HEK293 (cell line): ENCODE measurements at regions not wholly inside any gene's neighbourhood (a gene's known extent, or its start where the extent isn't known, plus 50 kb on each side); places are given as distances from the start of the nearest gene placed in this dataset.
A peak's percentile ranks its signal among the peaks of the same experiment; 100 is the strongest.

ENCODE experiments used
- CTCF ChIA-PET: fragments of 350-600 bp; formaldehyde crosslinking; extraction: SDS; loops from one replicate; lab custom pipeline; 2021; ENCODE audit warnings: antibody characterized with exemption; lab: Yijun Ruan, JAX
- POLR2A ChIA-PET: fragments of 300-600 bp; formaldehyde crosslinking; extraction: SDS; loops from one replicate; lab custom pipeline; 2020; ENCODE audit warnings: antibody characterized with exemption, inconsistent platforms; lab: Yijun Ruan, JAX
- H3K27ac ChIP-seq: fragments of 200-500 bp; sonication (Bioruptor generic); 2 replicates; pipeline ENCODE4 v1.5.1; 2014; ENCODE audit warnings: low read depth, low read length, control low read depth, inconsistent platforms; ENCODE audit errors: extremely low read depth
- H3K36me3 ChIP-seq, 2 experiments: fragments of 200-500 bp in 1 of 2; sonication (Bioruptor generic) in 1 of 2; 1 replicate in 1 of 2; 2 replicates in 1 of 2; pipeline ENCODE4 v1.5.1; 2014 to 2017; ENCODE audit warnings: inconsistent platforms in 2 of 2, low read length in 2 of 2; ENCODE audit not compliant: control insufficient read depth in 2 of 2, insufficient read depth in 1 of 2
- H3K4me1 ChIP-seq: fragments of 200-500 bp; sonication (Bioruptor generic); 2 replicates; pipeline ENCODE4 v1.5.1; 2014; ENCODE audit warnings: mild to moderate bottlenecking, low read length, inconsistent platforms; ENCODE audit not compliant: control insufficient read depth, insufficient read depth
- H3K4me3 ChIP-seq: 2 replicates; pipeline ENCODE4 v1.5.1; 2011; ENCODE audit warnings: low read depth, mild to moderate bottlenecking, control low read depth, low read length, moderate library complexity
- H3K9me3 ChIP-seq: fragments of 200-500 bp; sonication (Bioruptor generic); 2 replicates; pipeline ENCODE4 v1.5.1; 2014; ENCODE audit warnings: low read depth, low read length, inconsistent platforms; ENCODE audit not compliant: control insufficient read depth, insufficient read depth
- BCL11A ChIP-seq: fragments of 450-650 bp; formaldehyde crosslinking; IDR thresholded peaks from 2 replicates; pipeline ENCODE4 v1.5.1; 2016; ENCODE audit warnings: low read depth, missing biosample characterization, missing genetic modification characterization
- BCL11B ChIP-seq: fragments of 450-650 bp; formaldehyde crosslinking; IDR thresholded peaks from 2 replicates; pipeline ENCODE4 v1.5.1; 2016; ENCODE audit warnings: low read depth, missing biosample characterization, missing genetic modification characterization
- GFI1B ChIP-seq: fragments of 450-650 bp; formaldehyde crosslinking; IDR thresholded peaks from 2 replicates; pipeline ENCODE4 v1.5.1; 2016; ENCODE audit warnings: missing biosample characterization, missing genetic modification characterization
- GLIS1 ChIP-seq: fragments of 450-650 bp; formaldehyde crosslinking; IDR thresholded peaks from 2 replicates; pipeline ENCODE4 v1.5.1; 2016; ENCODE audit warnings: missing biosample characterization, missing genetic modification characterization
- HOXD13 ChIP-seq: sonication (generic); formaldehyde crosslinking; IDR thresholded peaks from 2 replicates; pipeline ENCODE4 v1.8.0; 2022; ENCODE audit warnings: missing genetic modification reagents, borderline replicate concordance
- KLF10 ChIP-seq: fragments of 450-650 bp; IDR thresholded peaks from 2 replicates; pipeline ENCODE4 v1.5.1; 2018; ENCODE audit warnings: missing biosample characterization, mild to moderate bottlenecking, missing genetic modification characterization
- MZF1 ChIP-seq: fragments of 450-650 bp; formaldehyde crosslinking; IDR thresholded peaks from 2 replicates; pipeline ENCODE4 v1.5.1; 2017; ENCODE audit warnings: missing biosample characterization, missing genetic modification characterization, borderline replicate concordance
- PRDM1 ChIP-seq: fragments of 450-650 bp; formaldehyde crosslinking; IDR thresholded peaks from 2 replicates; pipeline ENCODE4; 2016; ENCODE audit warnings: missing biosample characterization, missing genetic modification characterization
- SP3 ChIP-seq: fragments of 450-650 bp; formaldehyde crosslinking; IDR thresholded peaks from 2 replicates; pipeline ENCODE4 v1.5.1; 2016; ENCODE audit warnings: missing biosample characterization, missing genetic modification characterization
- SP7 ChIP-seq: fragments of 450-650 bp; formaldehyde crosslinking; IDR thresholded peaks from 2 replicates; pipeline ENCODE4 v1.5.1; 2016; ENCODE audit warnings: missing biosample characterization, missing genetic modification characterization
- ZBTB44 ChIP-seq: fragments of 450-650 bp; IDR thresholded peaks from 2 replicates; pipeline ENCODE4 v1.5.1; 2018; ENCODE audit warnings: missing biosample characterization, mild to moderate bottlenecking, missing genetic modification characterization
- ZBTB8A ChIP-seq: fragments of 450-650 bp; formaldehyde crosslinking; IDR thresholded peaks from 2 replicates; pipeline ENCODE4 v1.5.1; 2016; ENCODE audit warnings: missing biosample characterization, missing genetic modification characterization
- ZFHX2 ChIP-seq: fragments of 450-650 bp; formaldehyde crosslinking; conservative IDR thresholded peaks from 2 replicates; pipeline ENCODE4 v1.5.1; 2016; ENCODE audit warnings: missing biosample characterization, missing genetic modification characterization
- ZIC2 ChIP-seq: fragments of 450-650 bp; formaldehyde crosslinking; IDR thresholded peaks from 2 replicates; pipeline ENCODE4 v1.5.1; 2016; ENCODE audit warnings: missing biosample characterization, missing genetic modification characterization
- ZNF112 ChIP-seq: fragments of 450-650 bp; formaldehyde crosslinking; IDR thresholded peaks from 2 replicates; pipeline ENCODE4 v1.5.0; 2017; ENCODE audit warnings: missing biosample characterization, missing genetic modification characterization
- ZNF138 ChIP-seq: fragments of 450-650 bp; formaldehyde crosslinking; IDR thresholded peaks from 2 replicates; pipeline ENCODE4 v1.5.1; 2016; ENCODE audit warnings: missing biosample characterization, missing genetic modification characterization, borderline replicate concordance
- ZNF155 ChIP-seq: fragments of 450-650 bp; formaldehyde crosslinking; IDR thresholded peaks from 2 replicates; pipeline ENCODE4 v1.5.1; 2016; ENCODE audit warnings: missing biosample characterization, missing genetic modification characterization
- ZNF175 ChIP-seq: fragments of 450-650 bp; formaldehyde crosslinking; IDR thresholded peaks from 2 replicates; pipeline ENCODE4 v1.5.1; 2016; ENCODE audit warnings: missing biosample characterization, missing genetic modification characterization
- ZNF214 ChIP-seq: fragments of 450-650 bp; formaldehyde crosslinking; IDR thresholded peaks from 2 replicates; pipeline ENCODE4 v1.5.1; 2017; ENCODE audit warnings: missing biosample characterization, mild to moderate bottlenecking, missing genetic modification characterization, borderline replicate concordance
- ZNF24 ChIP-seq: fragments of 450-650 bp; formaldehyde crosslinking; IDR thresholded peaks from 2 replicates; pipeline ENCODE4 v1.5.1; 2016; ENCODE audit warnings: missing biosample characterization, missing genetic modification characterization
- ZNF292 ChIP-seq: fragments of 450-650 bp; formaldehyde crosslinking; IDR thresholded peaks from 2 replicates; pipeline ENCODE4 v1.5.1; 2016; ENCODE audit warnings: low read depth, missing biosample characterization, missing genetic modification characterization, borderline replicate concordance
- ZNF311 ChIP-seq: fragments of 450-650 bp; formaldehyde crosslinking; IDR thresholded peaks from 2 replicates; pipeline ENCODE4 v1.5.1; 2017; ENCODE audit warnings: missing biosample characterization, missing genetic modification characterization, borderline replicate concordance
- ZNF548 ChIP-seq: fragments of 450-650 bp; formaldehyde crosslinking; IDR thresholded peaks from 2 replicates; pipeline ENCODE4 v1.5.1; 2016; ENCODE audit warnings: missing biosample characterization, missing genetic modification characterization
- ZNF623 ChIP-seq: fragments of 450-650 bp; formaldehyde crosslinking; IDR thresholded peaks from 2 replicates; pipeline ENCODE4 v1.5.1; 2016; ENCODE audit warnings: missing biosample characterization, missing genetic modification characterization
- ZNF658 ChIP-seq: fragments of 450-650 bp; formaldehyde crosslinking; IDR thresholded peaks from 2 replicates; pipeline ENCODE4; 2016; ENCODE audit warnings: missing biosample characterization, missing genetic modification characterization
- TF ChIP-seq, protein P1 (sequence below): fragments of 450-650 bp; formaldehyde crosslinking; IDR thresholded peaks from 2 replicates; pipeline ENCODE4 v1.5.1; 2017; ENCODE audit warnings: missing biosample characterization, missing genetic modification characterization
- TF ChIP-seq, protein P2 (sequence below): fragments of 450-650 bp; IDR thresholded peaks from 2 replicates; pipeline ENCODE4 v1.5.1; 2018; ENCODE audit warnings: missing biosample characterization, missing genetic modification characterization
- TF ChIP-seq, protein P3 (sequence below): fragments of 450-650 bp; formaldehyde crosslinking; IDR thresholded peaks from 2 replicates; pipeline ENCODE4 v1.5.1; 2017; ENCODE audit warnings: missing biosample characterization, missing genetic modification characterization
- TF ChIP-seq, protein P4 (sequence below): fragments of 450-650 bp; formaldehyde crosslinking; IDR thresholded peaks from 2 replicates; pipeline ENCODE4 v1.5.1; 2016; ENCODE audit warnings: missing biosample characterization, missing genetic modification characterization

GRCh38 chr10:33790521-33791271 lies 456.2 kb upstream of the NRP1 start:
- Histone ChIP-seq H3K27ac (no peak overlapping the region), H3K36me3 (no peaks in the 10 kb centered on the region), H3K9me3 (no peaks in the 10 kb centered on the region), H3K4me3 (no peak overlapping the region), H3K4me1 (no peaks in the 10 kb centered on the region)
- POLR2A ChIA-PET, result no interaction called here
- TF ChIP-seq PRDM1 (tag by site-specific recombination) (no peak), ZNF214 (tag by site-specific recombination) (no peak), MZF1 (tag by site-specific recombination) (no peak), ZBTB8A (tag by site-specific recombination) (no peak), SP7 (no peak), ZNF112 (tag by site-specific recombination) (no peak), ZNF24 (tag by site-specific recombination) (no peak), ZFHX2 (no peak), GLIS1 (tag by site-specific recombination) (peak; percentile 60), ZIC2 (tag by site-specific recombination) (peak; percentile 77), BCL11A (no peak)
- TF ChIP-seq, protein P1, sequence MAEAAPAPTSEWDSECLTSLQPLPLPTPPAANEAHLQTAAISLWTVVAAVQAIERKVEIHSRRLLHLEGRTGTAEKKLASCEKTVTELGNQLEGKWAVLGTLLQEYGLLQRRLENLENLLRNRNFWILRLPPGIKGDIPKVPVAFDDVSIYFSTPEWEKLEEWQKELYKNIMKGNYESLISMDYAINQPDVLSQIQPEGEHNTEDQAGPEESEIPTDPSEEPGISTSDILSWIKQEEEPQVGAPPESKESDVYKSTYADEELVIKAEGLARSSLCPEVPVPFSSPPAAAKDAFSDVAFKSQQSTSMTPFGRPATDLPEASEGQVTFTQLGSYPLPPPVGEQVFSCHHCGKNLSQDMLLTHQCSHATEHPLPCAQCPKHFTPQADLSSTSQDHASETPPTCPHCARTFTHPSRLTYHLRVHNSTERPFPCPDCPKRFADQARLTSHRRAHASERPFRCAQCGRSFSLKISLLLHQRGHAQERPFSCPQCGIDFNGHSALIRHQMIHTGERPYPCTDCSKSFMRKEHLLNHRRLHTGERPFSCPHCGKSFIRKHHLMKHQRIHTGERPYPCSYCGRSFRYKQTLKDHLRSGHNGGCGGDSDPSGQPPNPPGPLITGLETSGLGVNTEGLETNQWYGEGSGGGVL (tag by site-specific recombination), result no peak
- TF ChIP-seq, protein P2, sequence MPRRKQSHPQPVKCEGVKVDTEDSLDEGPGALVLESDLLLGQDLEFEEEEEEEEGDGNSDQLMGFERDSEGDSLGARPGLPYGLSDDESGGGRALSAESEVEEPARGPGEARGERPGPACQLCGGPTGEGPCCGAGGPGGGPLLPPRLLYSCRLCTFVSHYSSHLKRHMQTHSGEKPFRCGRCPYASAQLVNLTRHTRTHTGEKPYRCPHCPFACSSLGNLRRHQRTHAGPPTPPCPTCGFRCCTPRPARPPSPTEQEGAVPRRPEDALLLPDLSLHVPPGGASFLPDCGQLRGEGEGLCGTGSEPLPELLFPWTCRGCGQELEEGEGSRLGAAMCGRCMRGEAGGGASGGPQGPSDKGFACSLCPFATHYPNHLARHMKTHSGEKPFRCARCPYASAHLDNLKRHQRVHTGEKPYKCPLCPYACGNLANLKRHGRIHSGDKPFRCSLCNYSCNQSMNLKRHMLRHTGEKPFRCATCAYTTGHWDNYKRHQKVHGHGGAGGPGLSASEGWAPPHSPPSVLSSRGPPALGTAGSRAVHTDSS (tag by site-specific recombination), result no peak
- CTCF ChIA-PET, result interaction anchor here (0.6 kb wide), 2 partner anchors 25 to 501 kb away, joined by 5 to 6 read pairs; no protein-coding TSS in a partner anchor

DNA sequence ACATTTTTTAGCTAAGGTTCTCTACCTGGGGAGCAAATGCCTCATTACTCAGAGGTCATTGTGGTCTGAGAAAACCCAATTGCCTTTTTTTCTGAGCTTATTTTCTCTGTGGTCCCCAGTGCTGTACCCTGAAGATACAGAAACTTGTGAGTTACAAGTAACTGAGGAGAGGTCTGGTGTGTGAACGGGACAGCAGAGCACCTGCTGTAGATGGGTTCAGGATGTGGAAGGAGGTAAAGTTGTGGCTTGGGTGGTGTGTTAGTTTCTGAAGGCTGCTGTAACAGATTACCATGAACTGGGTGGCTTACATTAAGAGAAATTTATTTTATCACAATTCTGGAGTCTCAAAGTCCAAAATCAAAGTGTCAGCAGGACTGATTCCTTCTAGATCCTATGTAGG lies 449.1 kb upstream of the NRP1 start:
- POLR2A ChIA-PET, result no interaction called here
- CTCF ChIA-PET, result no interaction called here
- Histone ChIP-seq H3K36me3 (no peaks in the 10 kb centered on the region), H3K27ac (no peak overlapping the region), H3K4me1 (no peaks in the 10 kb centered on the region), H3K9me3 (no peaks in the 10 kb centered on the region), H3K4me3 (no peak overlapping the region)
- TF ChIP-seq ZNF548 (tag by site-specific recombination) (no peak), KLF10 (tag by site-specific recombination) (no peak), HOXD13 (no peak), ZNF311 (no peak), ZNF292 (no peak), ZNF138 (tag by site-specific recombination) (no peak), GFI1B (tag by site-specific recombination) (no peak), BCL11B (tag by site-specific recombination) (no peak), ZNF175 (tag by site-specific recombination) (no peak), ZNF623 (tag by site-specific recombination) (no peak), ZNF155 (tag by site-specific recombination) (no peak), SP7 (no peak), SP3 (tag by site-specific recombination) (no peak), ZNF658 (no peak), ZBTB44 (tag by site-specific recombination) (no peak)
- TF ChIP-seq, protein P3, sequence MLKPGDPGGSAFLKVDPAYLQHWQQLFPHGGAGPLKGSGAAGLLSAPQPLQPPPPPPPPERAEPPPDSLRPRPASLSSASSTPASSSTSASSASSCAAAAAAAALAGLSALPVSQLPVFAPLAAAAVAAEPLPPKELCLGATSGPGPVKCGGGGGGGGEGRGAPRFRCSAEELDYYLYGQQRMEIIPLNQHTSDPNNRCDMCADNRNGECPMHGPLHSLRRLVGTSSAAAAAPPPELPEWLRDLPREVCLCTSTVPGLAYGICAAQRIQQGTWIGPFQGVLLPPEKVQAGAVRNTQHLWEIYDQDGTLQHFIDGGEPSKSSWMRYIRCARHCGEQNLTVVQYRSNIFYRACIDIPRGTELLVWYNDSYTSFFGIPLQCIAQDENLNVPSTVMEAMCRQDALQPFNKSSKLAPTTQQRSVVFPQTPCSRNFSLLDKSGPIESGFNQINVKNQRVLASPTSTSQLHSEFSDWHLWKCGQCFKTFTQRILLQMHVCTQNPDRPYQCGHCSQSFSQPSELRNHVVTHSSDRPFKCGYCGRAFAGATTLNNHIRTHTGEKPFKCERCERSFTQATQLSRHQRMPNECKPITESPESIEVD (tag by site-specific recombination), result no peak
- TF ChIP-seq, protein P4, sequence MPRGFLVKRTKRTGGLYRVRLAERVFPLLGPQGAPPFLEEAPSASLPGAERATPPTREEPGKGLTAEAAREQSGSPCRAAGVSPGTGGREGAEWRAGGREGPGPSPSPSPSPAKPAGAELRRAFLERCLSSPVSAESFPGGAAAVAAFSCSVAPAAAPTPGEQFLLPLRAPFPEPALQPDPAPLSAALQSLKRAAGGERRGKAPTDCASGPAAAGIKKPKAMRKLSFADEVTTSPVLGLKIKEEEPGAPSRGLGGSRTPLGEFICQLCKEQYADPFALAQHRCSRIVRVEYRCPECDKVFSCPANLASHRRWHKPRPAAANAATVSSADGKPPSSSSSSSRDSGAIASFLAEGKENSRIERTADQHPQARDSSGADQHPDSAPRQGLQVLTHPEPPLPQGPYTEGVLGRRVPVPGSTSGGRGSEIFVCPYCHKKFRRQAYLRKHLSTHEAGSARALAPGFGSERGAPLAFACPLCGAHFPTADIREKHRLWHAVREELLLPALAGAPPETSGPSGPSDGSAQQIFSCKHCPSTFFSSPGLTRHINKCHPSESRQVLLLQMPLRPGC (tag by site-specific recombination), result no peak
